ENCODE measurements at regions not wholly inside any gene's neighbourhood (a gene's known extent, or its start where the extent isn't known, plus 50 kb on each side); places are given as distances from the start of the nearest gene placed in this dataset.

- Histone ChIP-seq H3K4me1 (peaks cover 0 to 19% (median 4%) of the 10 kb centered on the region in 9 donors), H3K9me3 (no peaks in the 10 kb centered on the region), H3K36me3 (no peaks in the 10 kb centered on the region), H3K27me3 (no peaks in the 10 kb centered on the region), H3K4me3 (no peak overlapping the region), H3K27ac (no peak overlapping the region)
- WGBS, 2 donors: 21 to 32% methylated on average over 2 of the region's 2 CpGs
- intact Hi-C loops (cut with DNase I): loop anchor here in 1 of 10 donors (10.0 kb wide), 1 partner anchor 206 kb away; no protein-coding TSS in a partner anchor
- TF ChIP-seq, protein P1, sequence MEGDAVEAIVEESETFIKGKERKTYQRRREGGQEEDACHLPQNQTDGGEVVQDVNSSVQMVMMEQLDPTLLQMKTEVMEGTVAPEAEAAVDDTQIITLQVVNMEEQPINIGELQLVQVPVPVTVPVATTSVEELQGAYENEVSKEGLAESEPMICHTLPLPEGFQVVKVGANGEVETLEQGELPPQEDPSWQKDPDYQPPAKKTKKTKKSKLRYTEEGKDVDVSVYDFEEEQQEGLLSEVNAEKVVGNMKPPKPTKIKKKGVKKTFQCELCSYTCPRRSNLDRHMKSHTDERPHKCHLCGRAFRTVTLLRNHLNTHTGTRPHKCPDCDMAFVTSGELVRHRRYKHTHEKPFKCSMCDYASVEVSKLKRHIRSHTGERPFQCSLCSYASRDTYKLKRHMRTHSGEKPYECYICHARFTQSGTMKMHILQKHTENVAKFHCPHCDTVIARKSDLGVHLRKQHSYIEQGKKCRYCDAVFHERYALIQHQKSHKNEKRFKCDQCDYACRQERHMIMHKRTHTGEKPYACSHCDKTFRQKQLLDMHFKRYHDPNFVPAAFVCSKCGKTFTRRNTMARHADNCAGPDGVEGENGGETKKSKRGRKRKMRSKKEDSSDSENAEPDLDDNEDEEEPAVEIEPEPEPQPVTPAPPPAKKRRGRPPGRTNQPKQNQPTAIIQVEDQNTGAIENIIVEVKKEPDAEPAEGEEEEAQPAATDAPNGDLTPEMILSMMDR (IDR thresholded peaks at IDR 0.05): no peak
- ATAC-seq: no peak
- no peak for DNase-seq
Observed at GRCh38 chr1:70890408-70890807, 157.2 kb downstream of the PTGER3 start.

- no peak overlapping the region for H3K4me3 ChIP-seq
- H3K27ac ChIP-seq: no peak overlapping the region
- no peak for DNase-seq
- intact Hi-C loops (cut with DNase I): loop anchor here in 1 of 10 donors (10.0 kb wide), 1 partner anchor 206 kb away; no protein-coding TSS in a partner anchor
- no peaks in the 10 kb centered on the region for H3K27me3 ChIP-seq
- ATAC-seq: peak in 3 of 8 donors; percentile 49 to 78 (median 74)
- H3K9me3 ChIP-seq: no peaks in the 10 kb centered on the region
- TF ChIP-seq, protein P1 (IDR thresholded peaks at IDR 0.05): no peak
- peaks cover 0 to 19% (median 4%) of the 10 kb centered on the region in 9 donors for H3K4me1 ChIP-seq
- H3K36me3 ChIP-seq: no peaks in the 10 kb centered on the region
Observed at GRCh38 chr1:70891051-70891843, 156.4 kb downstream of the PTGER3 start.

- Histone ChIP-seq H3K27ac (no peak overlapping the region), H3K9me3 (no peaks in the 10 kb centered on the region), H3K4me3 (no peak overlapping the region), H3K36me3 (no peaks in the 10 kb centered on the region), H3K4me1 (peaks cover 0 to 19% (median 4%) of the 10 kb centered on the region in 9 donors), H3K27me3 (no peaks in the 10 kb centered on the region)
- WGBS, 2 donors: 96 to 100% methylated on average over 2 of the region's 2 CpGs
- intact Hi-C loops (cut with DNase I): loop anchor here in 1 of 10 donors (10.0 kb wide), 1 partner anchor 207 kb away; no protein-coding TSS in a partner anchor
- TF ChIP-seq, protein P1 (IDR thresholded peaks at IDR 0.05): no peak
- ATAC-seq (no peak), DNase-seq (no peak)
Observed at GRCh38 chr1:70892140-70892539, 155.5 kb downstream of the PTGER3 start.

DNA sequence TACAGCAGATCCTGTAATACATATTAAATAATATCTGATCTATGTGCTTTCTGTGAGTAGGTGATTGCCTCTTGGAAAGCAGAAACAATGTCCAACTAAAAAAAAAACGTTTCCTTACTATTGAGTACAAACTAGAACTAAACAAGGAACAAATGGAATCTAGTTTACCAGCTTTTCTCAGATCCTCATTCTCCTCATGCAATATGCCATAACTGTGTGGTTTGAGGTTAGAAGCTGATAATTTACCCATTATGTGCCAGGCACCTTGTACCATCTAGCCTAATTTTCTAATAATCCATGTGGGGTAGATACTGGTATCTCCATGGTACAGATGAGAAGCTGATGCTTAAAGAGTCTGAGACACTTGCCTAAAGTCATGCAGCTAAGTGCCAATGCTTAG, 154.7 kb downstream of the PTGER3 start:
- no peak overlapping the region for H3K27ac ChIP-seq
- no peaks in the 10 kb centered on the region for H3K9me3 ChIP-seq
- no peak for ATAC-seq
- no peak overlapping the region for H3K4me3 ChIP-seq
- peaks cover 0 to 19% (median 4%) of the 10 kb centered on the region in 9 donors for H3K4me1 ChIP-seq
- H3K27me3 ChIP-seq: no peaks in the 10 kb centered on the region
- no peaks in the 10 kb centered on the region for H3K36me3 ChIP-seq
- intact Hi-C loops (cut with DNase I): loop anchor here in 1 of 10 donors (10.0 kb wide), 1 partner anchor 208 kb away; no protein-coding TSS in a partner anchor
- no peak for DNase-seq
- TF ChIP-seq, protein P1 (IDR thresholded peaks at IDR 0.05): no peak
- WGBS, 2 donors: 0 to 27% methylated on average over 1 of the region's 1 CpG
